ENCODE measurements at regions not wholly inside any gene's neighbourhood (a gene's known extent, or its start where the extent isn't known, plus 50 kb on each side); places are given as distances from the start of the nearest gene placed in this dataset.

- in situ Hi-C loops (cut with MboI; ENCODE audit: low sequenced_read_pairs in 4 of 4) (no loop called here), intact Hi-C loops (cut with DNase I; ENCODE audit: low total_unique reads) (no loop called here)
- H3K4me1 ChIP-seq, result no peaks in the 10 kb centered on the region
- ATAC-seq, result no peak
- no peaks in the 10 kb centered on the region for H3K27me3 ChIP-seq
- no peak overlapping the region for H3K27ac ChIP-seq
- DNase-seq, result no peak
- H3K9me3 ChIP-seq, result no peaks in the 10 kb centered on the region
- no peak overlapping the region for H3K4me3 ChIP-seq
- H3K36me3 ChIP-seq, result no peaks in the 10 kb centered on the region
- TF ChIP-seq POLR2A (IDR thresholded peaks at IDR 0.05), result no peak
- TF ChIP-seq, protein P1, sequence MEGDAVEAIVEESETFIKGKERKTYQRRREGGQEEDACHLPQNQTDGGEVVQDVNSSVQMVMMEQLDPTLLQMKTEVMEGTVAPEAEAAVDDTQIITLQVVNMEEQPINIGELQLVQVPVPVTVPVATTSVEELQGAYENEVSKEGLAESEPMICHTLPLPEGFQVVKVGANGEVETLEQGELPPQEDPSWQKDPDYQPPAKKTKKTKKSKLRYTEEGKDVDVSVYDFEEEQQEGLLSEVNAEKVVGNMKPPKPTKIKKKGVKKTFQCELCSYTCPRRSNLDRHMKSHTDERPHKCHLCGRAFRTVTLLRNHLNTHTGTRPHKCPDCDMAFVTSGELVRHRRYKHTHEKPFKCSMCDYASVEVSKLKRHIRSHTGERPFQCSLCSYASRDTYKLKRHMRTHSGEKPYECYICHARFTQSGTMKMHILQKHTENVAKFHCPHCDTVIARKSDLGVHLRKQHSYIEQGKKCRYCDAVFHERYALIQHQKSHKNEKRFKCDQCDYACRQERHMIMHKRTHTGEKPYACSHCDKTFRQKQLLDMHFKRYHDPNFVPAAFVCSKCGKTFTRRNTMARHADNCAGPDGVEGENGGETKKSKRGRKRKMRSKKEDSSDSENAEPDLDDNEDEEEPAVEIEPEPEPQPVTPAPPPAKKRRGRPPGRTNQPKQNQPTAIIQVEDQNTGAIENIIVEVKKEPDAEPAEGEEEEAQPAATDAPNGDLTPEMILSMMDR (IDR thresholded peaks at IDR 0.05 in 4 of 5, conservative IDR thresholded peaks at IDR 0.05 in 1 of 5), result no peak
Observed at GRCh38 chr14:88955455-88955854, 131.0 kb downstream of the TTC8 start.

GRCh38 chr14:88960496-88960895 lies 136.0 kb downstream of the TTC8 start:
- no peak for TF ChIP-seq POLR2A (IDR thresholded peaks at IDR 0.05)
- TF ChIP-seq, protein P1 (IDR thresholded peaks at IDR 0.05 in 4 of 5, conservative IDR thresholded peaks at IDR 0.05 in 1 of 5), result no peak
- no peak overlapping the region for H3K4me3 ChIP-seq
- H3K27ac ChIP-seq, result no peak overlapping the region
- ATAC-seq, result no peak
- H3K36me3 ChIP-seq, result no peaks in the 10 kb centered on the region
- H3K27me3 ChIP-seq, result no peaks in the 10 kb centered on the region
- H3K9me3 ChIP-seq, result no peaks in the 10 kb centered on the region
- intact Hi-C loops (cut with DNase I; ENCODE audit: low total_unique reads) (no loop called here), in situ Hi-C loops (cut with MboI; ENCODE audit: low sequenced_read_pairs in 4 of 4) (no loop called here)
- no peaks in the 10 kb centered on the region for H3K4me1 ChIP-seq
- DNase-seq, result no peak

- Histone ChIP-seq H3K9me3 (no peaks in the 10 kb centered on the region), H3K27me3 (no peaks in the 10 kb centered on the region), H3K4me1 (no peaks in the 10 kb centered on the region), H3K36me3 (no peaks in the 10 kb centered on the region), H3K4me3 (no peak overlapping the region), H3K27ac (no peak overlapping the region)
- intact Hi-C loops (cut with DNase I; ENCODE audit: low total_unique reads) (no loop called here), in situ Hi-C loops (cut with MboI; ENCODE audit: low sequenced_read_pairs in 4 of 4) (no loop called here)
- DNase-seq, result no peak
- ATAC-seq, result no peak
- no peak for TF ChIP-seq POLR2A (IDR thresholded peaks at IDR 0.05)
- TF ChIP-seq, protein P1 (IDR thresholded peaks at IDR 0.05 in 4 of 5, conservative IDR thresholded peaks at IDR 0.05 in 1 of 5), result no peak
Observed at GRCh38 chr14:88961214-88961613, 136.8 kb downstream of the TTC8 start.

- no peaks in the 10 kb centered on the region for H3K4me1 ChIP-seq
- no peak for DNase-seq
- H3K27ac ChIP-seq, result no peak overlapping the region
- intact Hi-C loops (cut with DNase I; ENCODE audit: low total_unique reads) (no loop called here), in situ Hi-C loops (cut with MboI; ENCODE audit: low sequenced_read_pairs in 4 of 4) (no loop called here)
- no peak for ATAC-seq
- no peaks in the 10 kb centered on the region for H3K27me3 ChIP-seq
- H3K4me3 ChIP-seq, result no peak overlapping the region
- TF ChIP-seq, protein P1 (IDR thresholded peaks at IDR 0.05 in 4 of 5, conservative IDR thresholded peaks at IDR 0.05 in 1 of 5), result no peak
- TF ChIP-seq POLR2A (IDR thresholded peaks at IDR 0.05), result no peak
- H3K36me3 ChIP-seq, result no peaks in the 10 kb centered on the region
- H3K9me3 ChIP-seq, result no peaks in the 10 kb centered on the region
Observed at GRCh38 chr14:88962356-88962755, 137.9 kb downstream of the TTC8 start.

DNA sequence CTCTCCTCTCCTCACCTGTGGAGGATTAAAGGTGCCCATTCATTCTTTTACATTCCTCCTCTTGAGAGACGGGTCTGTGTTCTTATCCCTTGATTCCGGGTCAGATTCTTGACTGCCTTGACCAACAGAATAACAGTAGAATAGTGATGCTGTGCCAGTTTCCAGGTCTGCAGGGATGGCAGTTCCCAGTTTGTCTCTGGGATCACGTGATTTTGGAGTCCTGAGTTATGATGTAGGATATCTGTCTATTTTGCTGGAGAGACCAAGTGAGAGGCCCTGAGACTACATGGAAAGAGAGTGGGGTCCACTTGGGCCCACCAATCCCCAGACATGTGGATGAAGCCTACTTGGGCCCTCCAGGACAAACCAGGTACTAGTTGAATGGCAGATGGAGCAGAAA lies 142.8 kb downstream of the TTC8 start:
- Histone ChIP-seq H3K9me3 (no peaks in the 10 kb centered on the region), H3K4me1 (no peaks in the 10 kb centered on the region), H3K4me3 (no peak overlapping the region), H3K27ac (no peak overlapping the region), H3K27me3 (no peaks in the 10 kb centered on the region), H3K36me3 (no peaks in the 10 kb centered on the region)
- intact Hi-C loops (cut with DNase I; ENCODE audit: low total_unique reads) (no loop called here), in situ Hi-C loops (cut with MboI; ENCODE audit: low sequenced_read_pairs in 4 of 4) (no loop called here)
- TF ChIP-seq POLR2A (IDR thresholded peaks at IDR 0.05), result no peak
- TF ChIP-seq, protein P1 (IDR thresholded peaks at IDR 0.05 in 4 of 5, conservative IDR thresholded peaks at IDR 0.05 in 1 of 5), result no peak
- no peak for DNase-seq
- ATAC-seq, result no peak

All from gastrocnemius medialis (tissue), 4 donors.